Caco-2 (cell line): ENCODE measurements at regions not wholly inside any gene's neighbourhood (a gene's known extent, or its start where the extent isn't known, plus 50 kb on each side); places are given as distances from the start of the nearest gene placed in this dataset.

Experiments used
- BruUV-seq: library from RNA; stranded (reverse); fragments of 400-500 nt; replicated peaks from 2 replicates; lab custom pipeline; 2021; lab: Mats Ljungman, UMichigan
- CTCF ChIA-PET: fragments of 300-600 bp; sonication (Branson Sonifier 250); formaldehyde crosslinking; loops from one replicate; lab custom pipeline; 2022; ENCODE audit warnings: antibody characterized with exemption; lab: Charles Lee
- POLR2A ChIA-PET: fragments of 300-600 bp; sonication (Branson Sonifier 250); formaldehyde crosslinking; loops from one replicate; lab custom pipeline; 2022; ENCODE audit warnings: antibody characterized with exemption; lab: Charles Lee
- DNase-seq, 2 experiments: peaks; one replicate each; pipeline versions ENCODE4 v3.0.0 to v3.0.0-alpha.2; 2020 to 2022
- H3K27me3 ChIP-seq: replicated peaks from 2 replicates; pipeline ENCODE4 v1.6.0; 2011; ENCODE audit warnings: low read length; ENCODE audit not compliant: control insufficient read depth, insufficient read depth
- H3K36me3 ChIP-seq: 2 replicates; pipeline ENCODE4 v1.5.1; 2011; ENCODE audit warnings: low read length; ENCODE audit not compliant: control insufficient read depth, insufficient read depth
- H3K4me1 ChIP-seq: fragments of 250-450 bp; sonication (Bioruptor Pico); 2 replicates; pipeline ENCODE4 v1.5.1; 2020; ENCODE audit warnings: mild to moderate bottlenecking
- H3K4me3 ChIP-seq: 2 replicates; pipeline ENCODE4 v1.5.1; 2011; ENCODE audit warnings: low read depth, mild to moderate bottlenecking, control low read depth, low read length
- H3K9me3 ChIP-seq: fragments of 250-450 bp; sonication (Bioruptor Pico); 2 replicates; pipeline ENCODE4 v1.5.1; 2020; ENCODE audit warnings: mild to moderate bottlenecking, moderate library complexity
- H3K27ac Mint-ChIP-seq: one replicate; pipeline ENCODE4 v1.8.0; 2022; ENCODE audit warnings: mixed read lengths; ENCODE audit not compliant: unreplicated experiment
- H3K27me3 Mint-ChIP-seq: one replicate; pipeline ENCODE4 v1.8.0; 2022; ENCODE audit warnings: mixed read lengths; ENCODE audit not compliant: insufficient read depth, unreplicated experiment
- H3K36me3 Mint-ChIP-seq: one replicate; pipeline ENCODE4 v1.8.0; 2022; ENCODE audit warnings: mild to moderate bottlenecking, mixed read lengths; ENCODE audit not compliant: insufficient read depth, unreplicated experiment
- H3K4me1 Mint-ChIP-seq: one replicate; pipeline ENCODE4 v1.8.0; 2022; ENCODE audit warnings: low read depth, mixed read lengths; ENCODE audit not compliant: unreplicated experiment
- H3K4me3 Mint-ChIP-seq: one replicate; pipeline ENCODE4 v1.8.0; 2022; ENCODE audit warnings: mild to moderate bottlenecking, moderate library complexity, mixed read lengths; ENCODE audit not compliant: unreplicated experiment
- H3K9me3 Mint-ChIP-seq: one replicate; pipeline ENCODE4 v1.8.0; 2022; ENCODE audit warnings: mixed read lengths; ENCODE audit not compliant: unreplicated experiment
- CTCF ChIP-seq, 2 experiments: fragments of 200-600 bp in 1 of 2; IDR thresholded peaks; 1 replicate in 1 of 2; 2 replicates in 1 of 2; pipeline versions ENCODE4 v1.5.1 to v1.8.0; 2011 to 2022; ENCODE audit warnings: antibody characterized with exemption in 1 of 2, control low read depth in 1 of 2, inconsistent platforms in 1 of 2, low read depth in 1 of 2, low read length in 1 of 2, mild to moderate bottlenecking in 1 of 2, moderate library complexity in 1 of 2; ENCODE audit not compliant: insufficient read depth in 1 of 2, severe bottlenecking in 1 of 2, unreplicated experiment in 1 of 2
- intact Hi-C: fragments of 100-400 bp; cut with micrococcal nuclease; formaldehyde crosslinking; loops from one replicate; pipeline ENCODE4 v1.10.0; 2022; ENCODE audit not compliant: unreplicated experiment

GRCh38 chr2:42868096-42868495 is 75.7 kb upstream of the HAAO start:
- H3K27ac Mint-ChIP-seq = no peak overlapping the region
- no peaks in the 10 kb centered on the region for H3K27me3 ChIP-seq
- H3K9me3 Mint-ChIP-seq = peaks cover 22% of the 10 kb centered on the region
- H3K4me1 Mint-ChIP-seq = no peaks in the 10 kb centered on the region
- ChIA-PET POLR2A (no interaction called here), CTCF (no interaction called here)
- no peak overlapping the region for H3K4me3 ChIP-seq
- intact Hi-C loops = no loop called here
- no peaks in the 10 kb centered on the region for H3K4me1 ChIP-seq
- no peak for TF ChIP-seq CTCF (IDR thresholded peaks at IDR 0.05; ENCODE audit: insufficient read depth in 1 of 2, low read depth in 1 of 2, low read length in 1 of 2, severe bottlenecking in 1 of 2, unreplicated experiment in 1 of 2)
- H3K4me3 Mint-ChIP-seq = no peak overlapping the region
- DNase-seq = peak in 1 of 2 experiments; percentile 27
- H3K9me3 ChIP-seq = peaks cover 6% of the 10 kb centered on the region; the same call in 1 of the 2 replicates
- no peaks in the 10 kb centered on the region for H3K27me3 Mint-ChIP-seq
- H3K36me3 ChIP-seq = no peaks in the 10 kb centered on the region
- BruUV-seq = no TSS peak
- H3K36me3 Mint-ChIP-seq = no peaks in the 10 kb centered on the region

- POLR2A ChIA-PET = no interaction called here
- no peak for TF ChIP-seq CTCF (IDR thresholded peaks at IDR 0.05; ENCODE audit: insufficient read depth in 1 of 2, low read depth in 1 of 2, low read length in 1 of 2, severe bottlenecking in 1 of 2, unreplicated experiment in 1 of 2)
- Mint-ChIP-seq H3K27ac (no peak overlapping the region), H3K36me3 (no peaks in the 10 kb centered on the region), H3K4me1 (no peaks in the 10 kb centered on the region), H3K4me3 (no peak overlapping the region), H3K9me3 (peaks cover 22% of the 10 kb centered on the region), H3K27me3 (no peaks in the 10 kb centered on the region)
- intact Hi-C loops = no loop called here
- BruUV-seq = no TSS peak
- peak in 1 of 2 experiments; percentile 9 for DNase-seq
- CTCF ChIA-PET = no interaction called here
- Histone ChIP-seq H3K4me1 (no peaks in the 10 kb centered on the region), H3K4me3 (no peak overlapping the region), H3K9me3 (peaks cover 6% of the 10 kb centered on the region; the same call in 1 of the 2 replicates), H3K36me3 (no peaks in the 10 kb centered on the region), H3K27me3 (no peaks in the 10 kb centered on the region)
Measured at GRCh38 chr2:42867093-42868065, 75.0 kb upstream of the HAAO start.

- no peak for TF ChIP-seq CTCF (IDR thresholded peaks at IDR 0.05; ENCODE audit: insufficient read depth in 1 of 2, low read depth in 1 of 2, low read length in 1 of 2, severe bottlenecking in 1 of 2, unreplicated experiment in 1 of 2)
- CTCF ChIA-PET = interaction anchor here (0.7 kb wide), 1 partner anchor 370 kb away, joined by 3 read pairs; no protein-coding TSS in a partner anchor
- DNase-seq = no peak
- no peaks in the 10 kb centered on the region for H3K36me3 Mint-ChIP-seq
- peaks cover 22% of the 10 kb centered on the region for H3K9me3 Mint-ChIP-seq
- H3K4me1 ChIP-seq = no peaks in the 10 kb centered on the region
- no peaks in the 10 kb centered on the region for H3K36me3 ChIP-seq
- intact Hi-C loops = no loop called here
- no peak overlapping the region for H3K4me3 ChIP-seq
- H3K4me1 Mint-ChIP-seq = no peaks in the 10 kb centered on the region
- POLR2A ChIA-PET = no interaction called here
- no peak overlapping the region for H3K27ac Mint-ChIP-seq
- BruUV-seq = no TSS peak
- H3K27me3 ChIP-seq = no peaks in the 10 kb centered on the region
- H3K27me3 Mint-ChIP-seq = no peaks in the 10 kb centered on the region
- no peak overlapping the region for H3K4me3 Mint-ChIP-seq
- H3K9me3 ChIP-seq = peaks cover 6% of the 10 kb centered on the region; the same call in 1 of the 2 replicates
Measured at GRCh38 chr2:42865884-42866881, 73.8 kb upstream of the HAAO start.
